ENCODE measurements at regions not wholly inside any gene's neighbourhood (a gene's known extent, or its start where the extent isn't known, plus 50 kb on each side); places are given as distances from the start of the nearest gene placed in this dataset.

DNA sequence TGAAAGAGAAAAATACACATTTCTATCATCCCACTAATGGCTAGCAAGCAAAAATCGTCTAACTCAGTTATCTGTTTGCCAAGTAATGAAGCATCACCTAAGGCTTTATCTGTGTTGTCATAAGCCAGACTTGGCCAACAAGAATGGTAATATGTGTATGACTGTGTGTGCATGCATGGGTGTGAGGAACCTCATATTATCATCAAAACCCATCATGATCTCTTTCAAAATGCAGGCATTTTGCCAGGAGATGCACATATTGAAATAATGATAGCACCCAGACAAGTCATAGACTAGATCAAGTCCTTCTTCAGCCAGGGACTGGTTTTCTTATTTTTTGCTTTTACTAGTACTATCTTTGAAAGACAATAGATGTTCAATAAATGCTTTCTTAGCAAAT, 172.5 kb upstream of the FMR1 start:
- Mint-ChIP-seq H3K9me3 (peaks cover 37% of the 10 kb centered on the region), H3K27ac (no peak overlapping the region), H3K27me3 (ENCODE audit: insufficient read depth) (peaks cover 4% of the 10 kb centered on the region), H3K36me3 (ENCODE audit: low read depth) (no peaks in the 10 kb centered on the region), H3K4me1 (peaks cover 3% of the 10 kb centered on the region), H3K4me3 (no peak overlapping the region)
- no peaks in the 10 kb centered on the region for H3K9me3 ChIP-seq (ENCODE audit: control insufficient read depth, low read length)
- no peak overlapping the region for H3K4me3 ChIP-seq (ENCODE audit: low read length)
- no peak overlapping the region for H3K9ac ChIP-seq (ENCODE audit: extremely low read depth, low read length, poor library complexity, severe bottlenecking)
- TF ChIP-seq, protein P1, sequence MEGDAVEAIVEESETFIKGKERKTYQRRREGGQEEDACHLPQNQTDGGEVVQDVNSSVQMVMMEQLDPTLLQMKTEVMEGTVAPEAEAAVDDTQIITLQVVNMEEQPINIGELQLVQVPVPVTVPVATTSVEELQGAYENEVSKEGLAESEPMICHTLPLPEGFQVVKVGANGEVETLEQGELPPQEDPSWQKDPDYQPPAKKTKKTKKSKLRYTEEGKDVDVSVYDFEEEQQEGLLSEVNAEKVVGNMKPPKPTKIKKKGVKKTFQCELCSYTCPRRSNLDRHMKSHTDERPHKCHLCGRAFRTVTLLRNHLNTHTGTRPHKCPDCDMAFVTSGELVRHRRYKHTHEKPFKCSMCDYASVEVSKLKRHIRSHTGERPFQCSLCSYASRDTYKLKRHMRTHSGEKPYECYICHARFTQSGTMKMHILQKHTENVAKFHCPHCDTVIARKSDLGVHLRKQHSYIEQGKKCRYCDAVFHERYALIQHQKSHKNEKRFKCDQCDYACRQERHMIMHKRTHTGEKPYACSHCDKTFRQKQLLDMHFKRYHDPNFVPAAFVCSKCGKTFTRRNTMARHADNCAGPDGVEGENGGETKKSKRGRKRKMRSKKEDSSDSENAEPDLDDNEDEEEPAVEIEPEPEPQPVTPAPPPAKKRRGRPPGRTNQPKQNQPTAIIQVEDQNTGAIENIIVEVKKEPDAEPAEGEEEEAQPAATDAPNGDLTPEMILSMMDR (conservative IDR thresholded peaks at IDR 0.05), result no peak
- WGBS, 2 experiments (ENCODE audit: insufficient coverage in 1 of 2, insufficient read length in 1 of 2), result 80% methylated on average over 1 of the region's 1 CpG; no CpG with 5 or more reads in 1 of the 2 experiments
- H3K36me3 ChIP-seq (ENCODE audit: control insufficient read depth, insufficient read depth, low read length), result no peaks in the 10 kb centered on the region
- no peak for DNase-seq
- H3K27ac ChIP-seq (ENCODE audit: low read depth, low read length), result no peak overlapping the region
- no peaks in the 10 kb centered on the region for H3K4me1 ChIP-seq (ENCODE audit: control insufficient read depth, insufficient read depth, low read length)
- no peaks in the 10 kb centered on the region for H3K27me3 ChIP-seq (ENCODE audit: control insufficient read depth, insufficient read depth, low read length, poor library complexity, severe bottlenecking)

DNA sequence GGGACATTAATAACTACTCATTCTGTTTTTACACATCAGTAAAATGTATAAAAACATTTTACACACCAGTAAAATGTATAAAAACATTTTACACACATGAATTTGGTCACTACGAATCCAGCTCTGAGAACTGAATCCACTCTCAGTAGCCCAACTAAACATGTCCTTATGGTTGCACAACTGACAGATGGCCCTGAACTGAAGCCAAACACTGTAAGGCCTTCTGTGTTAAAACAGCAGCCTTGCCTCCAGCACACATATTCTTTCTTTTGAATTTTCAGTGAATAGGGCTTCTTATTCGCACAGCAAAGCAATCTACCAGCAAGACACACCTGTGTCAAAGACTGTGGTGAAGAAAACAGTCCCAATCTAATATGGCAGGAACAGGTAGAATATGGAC, 169.9 kb upstream of the FMR1 start:
- Histone ChIP-seq H3K36me3 (ENCODE audit: control insufficient read depth, insufficient read depth, low read length) (no peaks in the 10 kb centered on the region), H3K27ac (ENCODE audit: low read depth, low read length) (no peak overlapping the region), H3K9me3 (ENCODE audit: control insufficient read depth, low read length) (no peaks in the 10 kb centered on the region), H3K4me1 (ENCODE audit: control insufficient read depth, insufficient read depth, low read length) (no peaks in the 10 kb centered on the region), H3K4me3 (ENCODE audit: low read length) (no peak overlapping the region), H3K9ac (ENCODE audit: extremely low read depth, low read length, poor library complexity, severe bottlenecking) (no peak overlapping the region), H3K27me3 (ENCODE audit: control insufficient read depth, insufficient read depth, low read length, poor library complexity, severe bottlenecking) (no peaks in the 10 kb centered on the region)
- TF ChIP-seq, protein P1 (conservative IDR thresholded peaks at IDR 0.05), result no peak
- WGBS, 2 experiments (ENCODE audit: insufficient coverage in 1 of 2, insufficient read length in 1 of 2), result 97% methylated on average over 2 of the region's 2 CpGs; no CpG with 5 or more reads in 1 of the 2 experiments
- Mint-ChIP-seq H3K27me3 (ENCODE audit: insufficient read depth) (peaks cover 4% of the 10 kb centered on the region), H3K4me3 (no peak overlapping the region), H3K27ac (no peak overlapping the region), H3K36me3 (ENCODE audit: low read depth) (no peaks in the 10 kb centered on the region), H3K4me1 (no peaks in the 10 kb centered on the region), H3K9me3 (peaks cover 35% of the 10 kb centered on the region)
- DNase-seq, result no peak

DNA sequence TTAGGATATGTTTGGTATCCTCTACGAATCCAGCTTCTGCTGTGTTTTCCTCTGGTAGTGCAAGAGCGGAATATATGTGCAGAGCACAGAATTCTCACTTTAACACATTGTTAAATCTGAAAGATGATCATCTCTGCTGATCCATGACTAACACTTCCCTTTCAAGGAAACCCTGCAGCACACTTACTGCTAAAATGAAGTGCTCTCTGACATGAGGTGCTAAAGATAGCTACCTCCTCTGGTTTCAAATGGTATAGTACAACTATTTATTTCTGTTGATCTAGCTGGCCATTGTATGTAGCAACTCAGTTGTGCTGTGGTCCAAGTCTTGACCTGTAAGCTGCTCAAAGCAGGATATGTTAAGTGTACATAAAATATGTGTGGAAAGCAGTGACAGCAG, 162.4 kb upstream of the FMR1 start:
- Histone ChIP-seq H3K9me3 (ENCODE audit: control insufficient read depth, low read length) (no peaks in the 10 kb centered on the region), H3K4me1 (ENCODE audit: control insufficient read depth, insufficient read depth, low read length) (no peaks in the 10 kb centered on the region), H3K9ac (ENCODE audit: extremely low read depth, low read length, poor library complexity, severe bottlenecking) (no peak overlapping the region), H3K27me3 (ENCODE audit: control insufficient read depth, insufficient read depth, low read length, poor library complexity, severe bottlenecking) (no peaks in the 10 kb centered on the region), H3K36me3 (ENCODE audit: control insufficient read depth, insufficient read depth, low read length) (no peaks in the 10 kb centered on the region), H3K27ac (ENCODE audit: low read depth, low read length) (no peak overlapping the region), H3K4me3 (ENCODE audit: low read length) (no peak overlapping the region)
- Mint-ChIP-seq H3K4me3 (no peak overlapping the region), H3K27me3 (ENCODE audit: insufficient read depth) (peaks cover 26% of the 10 kb centered on the region), H3K4me1 (no peaks in the 10 kb centered on the region), H3K9me3 (peaks cover 28% of the 10 kb centered on the region), H3K36me3 (ENCODE audit: low read depth) (no peaks in the 10 kb centered on the region), H3K27ac (no peak overlapping the region)
- TF ChIP-seq, protein P1 (conservative IDR thresholded peaks at IDR 0.05), result no peak
- DNase-seq, result no peak
- WGBS, 2 experiments (ENCODE audit: insufficient coverage in 1 of 2, insufficient read length in 1 of 2), result 92% methylated on average over 2 of the region's 2 CpGs; no CpG with 5 or more reads in 1 of the 2 experiments
